ENCODE measurements at regions not wholly inside any gene's neighbourhood (a gene's known extent, or its start where the extent isn't known, plus 50 kb on each side); places are given as distances from the start of the nearest gene placed in this dataset.
"Not testable (repeated sequence)": the region's sequence is repeated elsewhere in the genome, so short reads cannot be mapped to it uniquely, and the experiment has no call there.

DNA sequence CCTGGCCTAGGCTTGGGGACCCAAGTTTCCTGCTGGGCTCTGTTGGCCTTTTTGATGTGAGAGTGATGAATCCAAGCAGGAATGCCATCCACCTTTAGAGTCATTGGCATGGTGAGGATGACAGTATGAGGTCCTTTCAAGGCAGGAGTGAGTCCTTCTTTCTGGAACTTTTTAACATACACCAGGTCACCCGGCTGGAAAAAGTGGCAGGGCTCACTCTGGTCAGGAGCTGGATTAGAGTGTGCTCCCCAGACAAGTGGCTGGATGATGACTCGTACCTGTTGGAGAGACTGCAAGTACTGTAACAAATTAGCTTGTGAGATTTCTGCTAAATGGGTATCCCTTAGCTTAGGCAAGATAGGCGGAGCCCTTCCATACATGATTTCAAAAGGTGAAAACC, 75.2 kb downstream of the PRR15 start:
- not testable (repeated sequence) for H3K27me3 ChIP-seq (ENCODE audit: insufficient read depth, low read length); H3K27ac ChIP-seq (ENCODE audit: low read length); H3K4me3 ChIP-seq (ENCODE audit: low read length); H3K36me3 ChIP-seq (ENCODE audit: insufficient read depth, low read depth, low read length); H3K9me3 ChIP-seq (ENCODE audit: insufficient read depth, low read depth, low read length); H3K9ac ChIP-seq (ENCODE audit: low read depth, low read length); H3K4me1 ChIP-seq (ENCODE audit: insufficient read depth, low read length)

DNA sequence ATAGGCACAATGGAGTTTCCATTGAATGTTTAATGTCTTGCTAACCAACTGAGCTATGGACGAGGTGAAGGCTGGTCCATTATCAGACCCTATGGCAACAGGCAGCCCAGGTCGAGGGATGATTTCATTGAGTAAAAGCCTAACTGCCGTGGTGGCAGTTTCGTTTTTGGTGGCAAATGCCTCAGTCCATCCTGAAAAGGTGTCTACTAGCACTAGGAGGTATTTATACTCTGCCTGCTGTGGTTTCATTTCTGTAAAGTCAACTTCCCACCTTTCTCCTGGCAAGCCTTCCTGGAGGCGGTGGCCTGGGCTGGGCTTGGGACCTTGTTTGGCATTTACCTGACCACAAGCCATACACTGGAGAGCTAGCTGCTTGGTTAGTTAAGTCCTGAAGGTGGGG, 75.8 kb downstream of the PRR15 start:
- Histone ChIP-seq H3K9ac (ENCODE audit: low read depth, low read length) (no peak overlapping the region), H3K4me1 (ENCODE audit: insufficient read depth, low read length) (peaks cover 6% of the 10 kb centered on the region; the same call in 1 of the 2 replicates), H3K4me3 (ENCODE audit: low read length) (no peak overlapping the region), H3K36me3 (ENCODE audit: insufficient read depth, low read depth, low read length) (no peaks in the 10 kb centered on the region), H3K27me3 (ENCODE audit: insufficient read depth, low read length) (no peaks in the 10 kb centered on the region), H3K27ac (ENCODE audit: low read length) (no peak overlapping the region), H3K9me3 (ENCODE audit: insufficient read depth, low read depth, low read length) (no peaks in the 10 kb centered on the region)

DNA sequence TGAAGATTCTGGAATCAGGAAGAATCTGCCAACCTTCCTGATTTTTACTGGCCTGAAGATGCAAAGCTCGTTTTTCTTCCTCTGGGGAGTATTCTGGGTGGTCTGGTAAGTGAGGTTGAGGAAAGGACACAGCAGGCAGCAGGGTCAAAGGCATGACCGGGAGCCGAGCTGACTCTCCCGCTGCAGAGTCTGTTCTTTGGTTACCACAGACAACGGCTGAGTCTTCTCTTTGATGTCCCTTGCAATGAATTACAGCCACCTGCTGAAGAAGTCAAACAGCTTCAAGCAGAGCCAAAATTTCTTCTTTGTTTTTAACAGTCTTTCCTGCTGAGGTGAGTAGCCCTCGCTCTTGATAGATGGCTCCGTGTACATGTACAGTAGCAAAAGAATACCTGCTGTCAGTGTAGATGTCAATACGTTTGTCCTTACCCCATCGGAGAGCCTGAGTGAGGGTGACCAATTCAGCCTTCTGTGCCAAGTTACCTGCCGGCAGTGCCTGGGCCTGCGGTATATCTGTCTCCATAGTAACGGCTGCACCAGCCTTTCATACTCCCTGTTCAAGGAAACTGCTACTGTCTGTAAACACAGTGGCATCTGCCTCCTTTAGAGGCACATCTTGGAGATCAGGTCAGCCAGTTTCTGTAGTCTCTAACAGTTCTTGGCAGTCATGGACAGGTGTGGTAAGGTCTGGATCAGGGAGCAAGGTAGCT, 76.4 kb downstream of the PRR15 start:
- no peaks in the 10 kb centered on the region for H3K36me3 ChIP-seq (ENCODE audit: insufficient read depth, low read depth, low read length)
- H3K4me3 ChIP-seq (ENCODE audit: low read length), result no peak overlapping the region

DNA sequence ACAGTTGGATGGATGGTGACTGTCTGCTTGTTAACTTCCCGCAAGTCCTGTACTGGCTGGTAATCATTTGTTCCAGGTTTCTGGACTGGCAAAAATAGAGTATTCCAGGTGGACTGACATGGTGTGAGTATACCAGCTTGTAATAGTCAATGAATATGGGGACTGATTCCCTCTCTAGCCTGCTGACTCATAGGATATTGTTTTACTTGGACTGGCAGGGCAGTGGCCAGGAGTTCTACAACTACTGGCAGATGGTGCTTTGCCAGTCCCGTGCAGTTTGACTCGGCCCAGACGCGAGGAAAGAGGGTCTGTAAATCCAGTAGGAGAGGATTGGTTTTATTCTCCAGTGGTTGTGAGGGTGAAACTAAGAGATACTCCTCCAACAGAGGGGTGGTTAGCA, 78.0 kb downstream of the PRR15 start:
- H3K4me3 ChIP-seq (ENCODE audit: low read length), result no peak overlapping the region
- H3K9ac ChIP-seq (ENCODE audit: low read depth, low read length), result no peak overlapping the region
- H3K36me3 ChIP-seq (ENCODE audit: insufficient read depth, low read depth, low read length), result no peaks in the 10 kb centered on the region
- H3K27ac ChIP-seq (ENCODE audit: low read length), result no peak overlapping the region
- H3K9me3 ChIP-seq (ENCODE audit: insufficient read depth, low read depth, low read length), result no peaks in the 10 kb centered on the region
- peaks cover 6% of the 10 kb centered on the region; the same call in 1 of the 2 replicates for H3K4me1 ChIP-seq (ENCODE audit: insufficient read depth, low read length)
- H3K27me3 ChIP-seq (ENCODE audit: insufficient read depth, low read length), result no peaks in the 10 kb centered on the region

More for the DNA sequence above, 76.4 kb downstream of the PRR15 start:
- Histone ChIP-seq H3K9me3 (ENCODE audit: insufficient read depth, low read depth, low read length) (no peaks in the 10 kb centered on the region), H3K4me1 (ENCODE audit: insufficient read depth, low read length) (peaks cover 6% of the 10 kb centered on the region; the same call in 1 of the 2 replicates), H3K27ac (ENCODE audit: low read length) (no peak overlapping the region), H3K9ac (ENCODE audit: low read depth, low read length) (no peak overlapping the region), H3K27me3 (ENCODE audit: insufficient read depth, low read length) (no peaks in the 10 kb centered on the region)

DNA sequence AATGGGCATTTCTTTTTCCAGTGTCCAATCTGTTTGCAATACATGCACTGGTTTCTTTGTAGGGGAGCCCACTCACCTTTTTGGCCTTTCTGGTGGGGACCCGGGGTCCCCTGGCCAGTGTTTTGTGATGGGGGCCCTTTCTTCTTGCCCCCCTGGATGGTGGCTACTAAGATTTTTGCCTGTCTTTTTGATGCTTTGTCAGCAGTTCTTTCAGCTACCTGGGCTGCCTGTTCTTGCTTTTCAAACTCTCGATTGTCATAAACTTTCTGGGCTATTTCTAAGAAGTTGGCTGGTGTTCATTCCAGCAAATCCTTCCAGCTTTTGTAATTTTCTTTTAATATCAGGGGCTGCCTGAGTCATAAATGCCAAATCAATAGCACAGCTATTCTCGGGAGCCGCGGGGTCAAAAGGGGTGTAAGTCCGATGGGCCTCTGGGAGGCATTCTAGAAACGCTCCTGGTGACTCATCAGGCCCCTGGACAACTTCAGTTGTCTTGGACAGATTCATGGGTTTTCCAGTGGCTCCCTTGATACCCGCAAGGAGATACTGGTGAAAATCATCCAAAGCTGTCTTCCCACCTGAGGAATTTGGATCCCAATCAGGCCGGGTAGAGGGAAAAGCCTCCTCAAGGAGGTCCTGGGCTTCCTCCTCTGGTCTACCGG, 79.0 kb downstream of the PRR15 start:
- Histone ChIP-seq H3K9ac (ENCODE audit: low read depth, low read length) (no peak overlapping the region), H3K9me3 (ENCODE audit: insufficient read depth, low read depth, low read length) (no peaks in the 10 kb centered on the region), H3K4me1 (ENCODE audit: insufficient read depth, low read length) (peaks cover 6% of the 10 kb centered on the region; the same call in 1 of the 2 replicates), H3K27me3 (ENCODE audit: insufficient read depth, low read length) (no peaks in the 10 kb centered on the region), H3K36me3 (ENCODE audit: insufficient read depth, low read depth, low read length) (no peaks in the 10 kb centered on the region), H3K4me3 (ENCODE audit: low read length) (no peak overlapping the region), H3K27ac (ENCODE audit: low read length) (no peak overlapping the region)

DNA sequence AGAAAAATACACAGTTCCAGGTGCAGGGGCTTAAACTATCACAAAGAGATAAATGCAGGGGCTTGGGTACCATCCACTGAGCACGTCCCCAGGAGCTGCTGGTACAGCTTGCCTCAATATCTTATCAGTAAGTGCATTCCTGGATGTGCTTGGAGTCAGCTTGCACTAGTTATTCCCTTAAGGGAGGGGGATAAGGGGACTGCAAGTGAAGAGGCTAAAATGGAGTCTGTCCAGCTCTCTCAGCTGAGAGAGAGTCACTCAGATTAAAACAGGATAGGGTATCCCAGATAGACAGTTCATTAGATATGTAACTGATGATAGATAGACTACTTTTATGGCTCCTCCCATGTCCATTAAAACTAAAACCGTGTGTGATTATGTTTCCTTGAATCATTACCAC, 82.5 kb downstream of the PRR15 start:
- not testable (repeated sequence) for H3K36me3 ChIP-seq (ENCODE audit: insufficient read depth, low read depth, low read length); H3K4me3 ChIP-seq (ENCODE audit: low read length); H3K9me3 ChIP-seq (ENCODE audit: insufficient read depth, low read depth, low read length); H3K27ac ChIP-seq (ENCODE audit: low read length); H3K4me1 ChIP-seq (ENCODE audit: insufficient read depth, low read length); H3K9ac ChIP-seq (ENCODE audit: low read depth, low read length); H3K27me3 ChIP-seq (ENCODE audit: insufficient read depth, low read length)

DNA sequence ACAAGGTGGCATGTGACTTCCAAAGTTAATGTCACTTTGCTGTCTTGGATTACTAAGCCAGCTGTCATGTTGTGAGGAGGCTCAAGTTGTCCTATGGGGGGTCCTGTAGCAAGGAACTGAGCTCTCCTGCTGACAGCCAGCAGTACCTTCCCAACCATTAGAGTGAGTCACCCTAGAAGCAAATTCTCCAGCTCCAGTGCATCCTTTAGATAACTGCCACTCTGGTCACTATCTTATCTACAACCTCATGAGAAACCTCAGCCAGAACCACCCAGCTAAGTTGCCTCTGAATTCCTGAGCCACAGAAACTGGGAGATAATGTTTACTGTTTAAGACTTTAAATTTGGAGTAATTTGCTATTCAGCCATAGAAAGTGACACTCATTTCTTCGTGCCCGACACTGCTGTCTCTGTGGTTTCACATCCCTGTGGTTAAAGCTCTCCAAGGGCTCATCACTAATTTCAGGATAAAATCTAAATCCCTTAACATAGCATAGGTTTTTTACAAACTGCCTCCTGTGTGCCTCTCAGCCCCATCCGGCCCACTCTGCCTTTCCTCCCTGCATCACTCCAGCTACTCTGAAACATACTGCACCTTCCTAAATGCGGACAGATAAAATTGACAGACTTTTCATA, 83.5 kb downstream of the PRR15 start:
- H3K4me1 ChIP-seq (ENCODE audit: insufficient read depth, low read length), result no peaks in the 10 kb centered on the region
- no peaks in the 10 kb centered on the region for H3K36me3 ChIP-seq (ENCODE audit: insufficient read depth, low read depth, low read length)
- no peak overlapping the region for H3K27ac ChIP-seq (ENCODE audit: low read length)
- H3K9me3 ChIP-seq (ENCODE audit: insufficient read depth, low read depth, low read length), result no peaks in the 10 kb centered on the region
- H3K9ac ChIP-seq (ENCODE audit: low read depth, low read length), result no peak overlapping the region
- no peaks in the 10 kb centered on the region for H3K27me3 ChIP-seq (ENCODE audit: insufficient read depth, low read length)
- no peak overlapping the region for H3K4me3 ChIP-seq (ENCODE audit: low read length)

DNA sequence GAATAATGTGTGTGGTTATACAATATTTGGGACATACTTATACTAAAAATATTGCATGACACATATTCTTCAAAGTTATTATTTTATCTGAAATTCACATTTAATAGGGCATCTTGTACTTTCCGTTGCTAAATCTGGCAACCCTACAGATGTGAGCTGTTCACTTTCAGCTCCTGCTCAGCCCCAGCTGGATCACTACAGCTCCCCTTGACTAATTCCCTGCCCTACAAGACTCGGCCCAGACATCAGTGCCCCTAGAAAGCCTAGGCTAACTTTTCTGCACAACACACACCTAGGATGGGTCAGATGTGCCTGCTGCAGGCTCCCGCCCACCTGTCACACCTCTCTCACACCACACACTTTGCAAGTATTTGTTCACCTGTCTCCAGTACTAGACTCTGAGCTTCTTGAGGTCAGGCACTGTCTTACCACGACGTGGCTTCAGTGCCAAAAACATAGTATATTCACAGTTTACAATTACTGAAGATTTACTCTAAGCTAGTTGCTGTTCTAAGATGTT, 84.1 kb downstream of the PRR15 start:
- H3K36me3 ChIP-seq (ENCODE audit: insufficient read depth, low read depth, low read length); H3K4me3 ChIP-seq (ENCODE audit: low read length); H3K9me3 ChIP-seq (ENCODE audit: insufficient read depth, low read depth, low read length); H3K27me3 ChIP-seq (ENCODE audit: insufficient read depth, low read length); H3K9ac ChIP-seq (ENCODE audit: low read depth, low read length); H3K4me1 ChIP-seq (ENCODE audit: insufficient read depth, low read length); H3K27ac ChIP-seq (ENCODE audit: low read length): not testable (repeated sequence)

DNA sequence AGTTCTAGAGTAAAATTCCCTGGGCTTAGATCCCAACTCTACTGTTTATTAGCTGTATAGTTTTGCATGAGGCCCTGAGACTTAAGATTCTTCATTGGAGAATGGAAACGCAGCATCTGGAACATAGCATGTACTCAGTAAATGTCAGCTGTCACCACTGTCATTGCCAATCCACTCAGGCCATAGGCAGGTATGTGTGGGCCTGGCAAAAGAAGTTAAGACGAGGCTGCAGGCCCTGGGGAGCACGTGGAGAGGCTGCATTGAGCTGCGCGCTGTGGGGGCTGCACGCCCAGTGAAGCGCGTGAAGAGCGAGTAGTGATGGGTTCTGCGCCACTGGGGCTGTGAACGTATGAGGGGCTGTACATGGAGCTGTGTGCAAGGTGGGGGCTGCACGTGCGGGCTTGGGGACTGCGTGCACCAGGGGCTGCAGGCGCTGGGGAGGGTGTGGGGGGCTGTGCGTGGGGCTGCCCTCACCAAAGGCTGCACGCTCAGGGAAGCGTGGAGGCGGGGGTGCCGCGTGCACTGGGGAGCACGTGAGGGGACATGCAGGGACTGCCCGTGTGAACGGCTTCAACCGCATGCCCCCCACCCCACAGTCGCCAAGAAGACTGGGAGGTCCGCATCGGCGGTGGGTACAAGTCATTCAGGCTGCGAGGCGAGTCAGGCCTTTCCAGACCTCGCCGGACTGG, 85.5 kb downstream of the PRR15 start:
- no peaks in the 10 kb centered on the region for H3K27me3 ChIP-seq (ENCODE audit: insufficient read depth, low read length)
- no peak overlapping the region for H3K9ac ChIP-seq (ENCODE audit: low read depth, low read length)
- no peak overlapping the region for H3K4me3 ChIP-seq (ENCODE audit: low read length)
- H3K4me1 ChIP-seq (ENCODE audit: insufficient read depth, low read length), result no peaks in the 10 kb centered on the region; the same call in 1 of the 2 replicates
- no peak overlapping the region for H3K27ac ChIP-seq (ENCODE audit: low read length)
- no peaks in the 10 kb centered on the region for H3K36me3 ChIP-seq (ENCODE audit: insufficient read depth, low read depth, low read length)
- H3K9me3 ChIP-seq (ENCODE audit: insufficient read depth, low read depth, low read length), result no peaks in the 10 kb centered on the region

DNA sequence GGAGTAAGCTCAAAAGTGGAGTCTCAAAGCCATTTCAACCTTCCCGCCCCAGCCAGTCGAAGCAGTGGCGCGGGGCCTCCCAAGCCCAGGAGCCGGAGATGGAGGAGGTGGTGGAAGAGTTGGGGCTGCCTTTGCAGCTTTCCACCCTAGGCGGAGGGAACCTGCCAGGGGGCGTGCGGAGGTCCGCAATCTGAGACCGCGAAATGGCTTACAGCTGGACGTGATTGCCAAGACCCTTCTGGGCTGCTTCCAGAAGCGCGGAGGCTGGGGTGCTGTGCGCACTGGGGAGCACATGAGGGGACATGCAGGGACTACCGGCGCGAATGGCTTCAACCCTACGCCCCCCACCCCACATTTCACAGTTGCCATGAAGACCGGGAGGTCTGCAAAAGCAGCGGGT, 86.2 kb downstream of the PRR15 start:
- Histone ChIP-seq H3K36me3 (ENCODE audit: insufficient read depth, low read depth, low read length) (no peaks in the 10 kb centered on the region), H3K27ac (ENCODE audit: low read length) (no peak overlapping the region), H3K27me3 (ENCODE audit: insufficient read depth, low read length) (no peaks in the 10 kb centered on the region), H3K4me3 (ENCODE audit: low read length) (no peak overlapping the region), H3K9ac (ENCODE audit: low read depth, low read length) (no peak overlapping the region), H3K9me3 (ENCODE audit: insufficient read depth, low read depth, low read length) (no peaks in the 10 kb centered on the region), H3K4me1 (ENCODE audit: insufficient read depth, low read length) (no peaks in the 10 kb centered on the region; the same call in 1 of the 2 replicates)

DNA sequence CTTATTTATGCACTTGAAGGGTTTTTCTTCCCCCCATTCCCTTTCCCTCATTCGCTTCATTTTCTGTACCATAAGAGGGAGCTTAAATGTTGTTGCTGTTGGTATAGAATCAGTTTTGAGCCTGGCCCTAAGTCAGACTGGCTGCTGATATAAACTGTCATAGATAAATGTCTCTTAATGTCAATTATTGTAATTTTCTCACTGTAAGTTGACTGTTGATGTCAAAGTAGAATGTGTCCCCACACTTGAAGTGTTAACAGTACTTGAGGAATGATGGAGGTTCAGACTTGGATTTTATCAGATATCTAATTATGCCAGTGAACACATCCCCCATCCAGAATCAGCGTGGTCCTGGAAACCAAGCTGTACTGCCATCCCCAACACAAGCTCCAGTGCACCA, 87.8 kb downstream of the PRR15 start:
- Histone ChIP-seq H3K27me3 (ENCODE audit: insufficient read depth, low read length) (no peaks in the 10 kb centered on the region), H3K9me3 (ENCODE audit: insufficient read depth, low read depth, low read length) (no peaks in the 10 kb centered on the region), H3K36me3 (ENCODE audit: insufficient read depth, low read depth, low read length) (no peaks in the 10 kb centered on the region), H3K9ac (ENCODE audit: low read depth, low read length) (no peak overlapping the region), H3K4me3 (ENCODE audit: low read length) (no peak overlapping the region), H3K27ac (ENCODE audit: low read length) (no peak overlapping the region), H3K4me1 (ENCODE audit: insufficient read depth, low read length) (no peaks in the 10 kb centered on the region; the same call in 1 of the 2 replicates)
